ENCODE measurements at regions not wholly inside any gene's neighbourhood (a gene's known extent, or its start where the extent isn't known, plus 50 kb on each side); places are given as distances from the start of the nearest gene placed in this dataset.

- H3K9me3 ChIP-seq: no peaks in the 10 kb centered on the region
- no peaks in the 10 kb centered on the region for H3K4me1 ChIP-seq
- 79 to 87% (median 82%) methylated on average over 3 of the region's 3 CpGs for WGBS, 4 donors
- H3K27ac ChIP-seq: no peak overlapping the region
- intact Hi-C loops (cut with DNase I): no loop called here
- H3K4me3 ChIP-seq: no peak overlapping the region
- H3K36me3 ChIP-seq: no peaks in the 10 kb centered on the region
- no peak for ATAC-seq
- TF ChIP-seq POLR2A (IDR thresholded peaks at IDR 0.05): no peak
- TF ChIP-seq, protein P1, sequence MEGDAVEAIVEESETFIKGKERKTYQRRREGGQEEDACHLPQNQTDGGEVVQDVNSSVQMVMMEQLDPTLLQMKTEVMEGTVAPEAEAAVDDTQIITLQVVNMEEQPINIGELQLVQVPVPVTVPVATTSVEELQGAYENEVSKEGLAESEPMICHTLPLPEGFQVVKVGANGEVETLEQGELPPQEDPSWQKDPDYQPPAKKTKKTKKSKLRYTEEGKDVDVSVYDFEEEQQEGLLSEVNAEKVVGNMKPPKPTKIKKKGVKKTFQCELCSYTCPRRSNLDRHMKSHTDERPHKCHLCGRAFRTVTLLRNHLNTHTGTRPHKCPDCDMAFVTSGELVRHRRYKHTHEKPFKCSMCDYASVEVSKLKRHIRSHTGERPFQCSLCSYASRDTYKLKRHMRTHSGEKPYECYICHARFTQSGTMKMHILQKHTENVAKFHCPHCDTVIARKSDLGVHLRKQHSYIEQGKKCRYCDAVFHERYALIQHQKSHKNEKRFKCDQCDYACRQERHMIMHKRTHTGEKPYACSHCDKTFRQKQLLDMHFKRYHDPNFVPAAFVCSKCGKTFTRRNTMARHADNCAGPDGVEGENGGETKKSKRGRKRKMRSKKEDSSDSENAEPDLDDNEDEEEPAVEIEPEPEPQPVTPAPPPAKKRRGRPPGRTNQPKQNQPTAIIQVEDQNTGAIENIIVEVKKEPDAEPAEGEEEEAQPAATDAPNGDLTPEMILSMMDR (IDR thresholded peaks at IDR 0.05): no peak
- H3K27me3 ChIP-seq: no peaks in the 10 kb centered on the region
- DNase-seq: no peak
These were observed 76.7 kb downstream of the RND3 start for GRCh38 chr2:150410809-150411208.

GRCh38 chr2:150409196-150409595, 78.3 kb downstream of the RND3 start:
- no peak for ATAC-seq
- no peak for DNase-seq
- no peaks in the 10 kb centered on the region for H3K9me3 ChIP-seq
- intact Hi-C loops (cut with DNase I): no loop called here
- no peak overlapping the region for H3K4me3 ChIP-seq
- H3K4me1 ChIP-seq: no peaks in the 10 kb centered on the region
- no peak for TF ChIP-seq POLR2A (IDR thresholded peaks at IDR 0.05)
- TF ChIP-seq, protein P1 (IDR thresholded peaks at IDR 0.05): no peak
- H3K27me3 ChIP-seq: no peaks in the 10 kb centered on the region
- H3K36me3 ChIP-seq: no peaks in the 10 kb centered on the region
- 66 to 79% (median 71%) methylated on average over 2 of the region's 2 CpGs for WGBS, 4 donors
- no peak overlapping the region for H3K27ac ChIP-seq

GRCh38 chr2:150404147-150404546, 83.3 kb downstream of the RND3 start:
- DNase-seq: no peak
- no peaks in the 10 kb centered on the region for H3K27me3 ChIP-seq
- no peaks in the 10 kb centered on the region for H3K36me3 ChIP-seq
- intact Hi-C loops (cut with DNase I): no loop called here
- WGBS, 4 donors: 83 to 90% (median 87%) methylated on average over 3 of the region's 3 CpGs
- peak overlapping the region in 3 of 12 donors; percentile 1 to 34 (median 20) for H3K4me3 ChIP-seq
- H3K27ac ChIP-seq: no peak overlapping the region
- TF ChIP-seq POLR2A (IDR thresholded peaks at IDR 0.05): no peak
- TF ChIP-seq, protein P1 (IDR thresholded peaks at IDR 0.05): no peak
- no peaks in the 10 kb centered on the region for H3K4me1 ChIP-seq
- H3K9me3 ChIP-seq: no peaks in the 10 kb centered on the region
- no peak for ATAC-seq

- Histone ChIP-seq H3K27me3 (no peaks in the 10 kb centered on the region), H3K4me3 (peak overlapping the region in 7 of 12 donors; percentile 1 to 34 (median 14))
These were observed 84.0 kb downstream of the RND3 start for GRCh38 chr2:150403457-150403856.

More at GRCh38 chr2:150403457-150403856, 84.0 kb downstream of the RND3 start:
- WGBS, 4 donors: 42 to 66% (median 62%) methylated on average over 2 of the region's 2 CpGs
- ATAC-seq: no peak
- no peaks in the 10 kb centered on the region for H3K9me3 ChIP-seq
- intact Hi-C loops (cut with DNase I): no loop called here
- no peak overlapping the region for H3K27ac ChIP-seq
- H3K36me3 ChIP-seq: no peaks in the 10 kb centered on the region
- H3K4me1 ChIP-seq: no peaks in the 10 kb centered on the region
- no peak for DNase-seq
- no peak for TF ChIP-seq POLR2A (IDR thresholded peaks at IDR 0.05)
- TF ChIP-seq, protein P1 (IDR thresholded peaks at IDR 0.05): no peak
